H1 (cell line): ENCODE measurements at regions not wholly inside any gene's neighbourhood (a gene's known extent, or its start where the extent isn't known, plus 50 kb on each side); places are given as distances from the start of the nearest gene placed in this dataset.

Experiments used
- CTCF ChIA-PET: fragments of 300-600 bp; sonication (Branson Sonifier 250); formaldehyde crosslinking; loops from one replicate; lab custom pipeline; 2021; ENCODE audit not compliant: partially characterized antibody; lab: Charles Lee
- POLR2A ChIA-PET: fragments of 300-600 bp; sonication (Branson Sonifier 250); formaldehyde crosslinking; loops from one replicate; lab custom pipeline; 2021; ENCODE audit warnings: inconsistent platforms; ENCODE audit not compliant: partially characterized antibody; lab: Charles Lee
- DNase-seq, 2 experiments: peaks; one replicate each; pipeline versions ENCODE4 v3.0.0 to v3.0.0-alpha.2; 2010 to 2022; ENCODE audit warnings: low spot score in 2 of 2, low read depth in 1 of 2, mixed read lengths in 1 of 2
- FAIRE-seq: peaks from 2 replicates; lab custom pipeline; 2011; peaks lifted over from hg19 to GRCh38; lab: Jason Lieb, UNC
- H2AFZ ChIP-seq: 2 replicates; pipeline ENCODE4 v1.8.1; 2012; ENCODE audit warnings: low read length, inconsistent platforms
- H2AK5ac ChIP-seq: 2 replicates; pipeline ENCODE4 v1.6.1; 2013; ENCODE audit warnings: low read depth, low read length
- H2BK120ac ChIP-seq: replicated peaks from 2 replicates; pipeline ENCODE3; 2013; ENCODE audit warnings: low read depth, low read length, inconsistent platforms
- H2BK12ac ChIP-seq: 2 replicates; pipeline ENCODE4 v1.6.1; 2013; ENCODE audit warnings: low read depth, low read length
- H2BK15ac ChIP-seq: 2 replicates; pipeline ENCODE4 v1.6.1; 2013; ENCODE audit warnings: low read length
- H2BK20ac ChIP-seq: 2 replicates; pipeline ENCODE4 v1.6.1; 2013; ENCODE audit warnings: low read length
- H2BK5ac ChIP-seq: 2 replicates; pipeline ENCODE4 v1.6.1; 2013; ENCODE audit warnings: low read depth, low read length
- H3K14ac ChIP-seq: 2 replicates; pipeline ENCODE4 v1.6.1; 2013; ENCODE audit warnings: inconsistent platforms; ENCODE audit not compliant: insufficient read length
- H3K18ac ChIP-seq: 2 replicates; pipeline ENCODE4 v1.6.1; 2013; ENCODE audit warnings: low read length; ENCODE audit errors: extremely low read depth
- H3K23ac ChIP-seq: 2 replicates; pipeline ENCODE4 v1.6.1; 2013; ENCODE audit warnings: inconsistent platforms; ENCODE audit not compliant: insufficient read length
- H3K23me2 ChIP-seq: 2 replicates; pipeline ENCODE4 v1.6.1; 2013; ENCODE audit warnings: low read depth, low read length
- H3K27ac ChIP-seq: 2 replicates; pipeline ENCODE4 v1.6.1; 2011; ENCODE audit warnings: low read depth, low read length, inconsistent platforms
- H3K27me3 ChIP-seq, 4 experiments: replicated peaks in 1 of 4; 1 replicate in 1 of 4; 2 replicates in 3 of 4; pipeline versions ENCODE4 v1.6.1 to v1.8.1; 2011 to 2013; ENCODE audit warnings: low read length in 3 of 4, mild to moderate bottlenecking in 3 of 4, inconsistent platforms in 2 of 4, mixed read lengths in 2 of 4, moderate library complexity in 1 of 4; ENCODE audit not compliant: control insufficient read depth in 3 of 4, insufficient read depth in 3 of 4; ENCODE audit errors: extremely low read depth in 1 of 4
- H3K36me3 ChIP-seq, 4 experiments: 2 replicates each; pipeline versions ENCODE4 v1.6.1 to v1.8.1; 2011 to 2013; ENCODE audit warnings: mild to moderate bottlenecking in 4 of 4, low read length in 3 of 4, moderate library complexity in 2 of 4, control low read depth in 1 of 4, inconsistent platforms in 1 of 4; ENCODE audit not compliant: insufficient read depth in 4 of 4, control insufficient read depth in 2 of 4
- H3K4ac ChIP-seq: replicated peaks from 2 replicates; pipeline ENCODE3; 2013; ENCODE audit warnings: low read length, low read depth, mixed read lengths, inconsistent platforms; ENCODE audit not compliant: insufficient read length
- H3K4me1 ChIP-seq, 4 experiments: replicated peaks in 1 of 4; 1 replicate in 1 of 4; 2 replicates in 3 of 4; pipeline versions ENCODE4 v1.6.1 to v1.8.1; 2011 to 2013; ENCODE audit warnings: low read length in 3 of 4, inconsistent platforms in 2 of 4, mixed read lengths in 1 of 4; ENCODE audit not compliant: insufficient read depth in 4 of 4, control insufficient read depth in 3 of 4
- H3K4me2 ChIP-seq, 2 experiments: 2 replicates each; pipeline versions ENCODE4 v1.6.1 to v1.8.1; 2011 to 2013; ENCODE audit warnings: low read depth in 2 of 2, low read length in 2 of 2, control low read depth in 1 of 2, inconsistent platforms in 1 of 2, mild to moderate bottlenecking in 1 of 2; ENCODE audit not compliant: insufficient read depth in 1 of 2
- H3K4me3 ChIP-seq, 4 experiments: fragments of 200-600, 300-600 bp in 1 of 4; sonication (generic), shearing (Covaris generic), sonication (Bioruptor Twin) in 1 of 4; 2 replicates each; pipeline versions ENCODE4 v1.5.1 to v1.8.1; 2011 to 2016; ENCODE audit warnings: low read length in 4 of 4, low read depth in 3 of 4, control low read depth in 2 of 4, inconsistent platforms in 2 of 4, mild to moderate bottlenecking in 2 of 4, mixed read lengths in 1 of 4, moderate library complexity in 1 of 4; ENCODE audit not compliant: insufficient read depth in 2 of 4; ENCODE audit errors: extremely low read depth in 1 of 4
- H3K56ac ChIP-seq: replicated peaks from 2 replicates; pipeline ENCODE3; 2013; ENCODE audit warnings: low read depth, mild to moderate bottlenecking, mixed read lengths, low read length, inconsistent platforms; ENCODE audit not compliant: insufficient read length
- H3K79me1 ChIP-seq: 2 replicates; pipeline ENCODE4 v1.6.1; 2013; ENCODE audit warnings: low read depth, low read length, control low read depth
- H3K79me2 ChIP-seq, 2 experiments: 2 replicates each; pipeline versions ENCODE4 v1.6.1 to v1.8.1; 2012 to 2013; ENCODE audit warnings: low read length in 2 of 2, mild to moderate bottlenecking in 2 of 2, inconsistent platforms in 1 of 2; ENCODE audit not compliant: insufficient read depth in 2 of 2, control insufficient read depth in 1 of 2
- H3K9ac ChIP-seq, 4 experiments: replicated peaks in 1 of 4; 1 replicate in 1 of 4; 2 replicates in 3 of 4; pipeline versions ENCODE4 v1.6.1 to v1.8.1; 2011 to 2013; ENCODE audit warnings: low read depth in 3 of 4, low read length in 3 of 4, control low read depth in 2 of 4, mild to moderate bottlenecking in 2 of 4, moderate library complexity in 2 of 4, inconsistent platforms in 1 of 4; ENCODE audit errors: extremely low read depth in 1 of 4
- H3K9me3 ChIP-seq, 2 experiments: 2 replicates each; pipeline versions ENCODE4 v1.6.1 to v1.8.1; 2012 to 2013; ENCODE audit warnings: mild to moderate bottlenecking in 2 of 2, moderate library complexity in 2 of 2, control low read depth in 1 of 2, inconsistent platforms in 1 of 2, low read depth in 1 of 2, low read length in 1 of 2, mixed read lengths in 1 of 2; ENCODE audit not compliant: insufficient read depth in 2 of 2
- H4K20me1 ChIP-seq, 2 experiments: replicated peaks in 1 of 2; 2 replicates each; pipeline versions ENCODE3 to v1.8.1; 2011 to 2013; ENCODE audit warnings: inconsistent platforms in 2 of 2, low read length in 2 of 2, mild to moderate bottlenecking in 1 of 2; ENCODE audit not compliant: insufficient read depth in 2 of 2, control insufficient read depth in 1 of 2
- H4K5ac ChIP-seq: 2 replicates; pipeline ENCODE4 v1.6.1; 2013; ENCODE audit warnings: low read length, low read depth, mixed read lengths, inconsistent platforms; ENCODE audit not compliant: insufficient read length
- H4K8ac ChIP-seq: 2 replicates; pipeline ENCODE4 v1.8.0; 2013; ENCODE audit warnings: mild to moderate bottlenecking, moderate library complexity, low read length, inconsistent platforms; ENCODE audit not compliant: insufficient read depth; ENCODE audit errors: extremely low read depth
- H4K91ac ChIP-seq: replicated peaks from 2 replicates; pipeline ENCODE3; 2013; ENCODE audit warnings: low read length, mixed read lengths, inconsistent platforms; ENCODE audit not compliant: insufficient read length
- CTCF ChIP-seq, 3 experiments: IDR thresholded peaks; 1 replicate in 2 of 3; 2 replicates in 1 of 3; pipeline versions ENCODE4 v1.5.1 to v1.6.1; 2011; ENCODE audit warnings: low read length in 3 of 3, mild to moderate bottlenecking in 3 of 3, inconsistent platforms in 2 of 3, low read depth in 1 of 3, moderate library complexity in 1 of 3; ENCODE audit not compliant: insufficient read depth in 1 of 3; ENCODE audit errors: control extremely low read depth in 1 of 3
- EZH2 ChIP-seq: fragments of 200-600 bp; sonication (generic); IDR thresholded peaks from 2 replicates; pipeline ENCODE4 v1.7.1; 2012; ENCODE audit warnings: low read depth, mild to moderate bottlenecking, moderate library complexity, low read length, inconsistent platforms; ENCODE audit not compliant: severe bottlenecking
- KDM5A ChIP-seq: fragments of 200-600 bp; IDR thresholded peaks from 2 replicates; pipeline ENCODE4 v1.7.1; 2012; ENCODE audit warnings: mild to moderate bottlenecking, low read length, inconsistent platforms, mixed read lengths
- MAFK ChIP-seq: IDR thresholded peaks from 2 replicates; pipeline ENCODE4 v1.6.1; 2012; ENCODE audit warnings: low read depth, mild to moderate bottlenecking, improper control_type of control experiment, low read length
- NRF1 ChIP-seq: IDR thresholded peaks from 2 replicates; pipeline ENCODE4 v1.6.1; 2011; ENCODE audit warnings: mild to moderate bottlenecking, low read depth, low read length, improper control_type of control experiment
- POLR2A ChIP-seq, 2 experiments: IDR thresholded peaks; 1 replicate in 1 of 2; 2 replicates in 1 of 2; pipeline ENCODE4 v1.6.1; 2011; ENCODE audit warnings: low read depth in 2 of 2, low read length in 2 of 2, mild to moderate bottlenecking in 2 of 2; ENCODE audit errors: control extremely low read depth in 1 of 2
- RAD21 ChIP-seq, 2 experiments: IDR thresholded peaks in 1 of 2; conservative IDR thresholded peaks in 1 of 2; 2 replicates each; pipeline ENCODE4 v1.6.1; 2011; ENCODE audit warnings: low read depth in 2 of 2, low read length in 2 of 2, improper control_type of control experiment in 1 of 2, inconsistent platforms in 1 of 2, mild to moderate bottlenecking in 1 of 2, moderate library complexity in 1 of 2
- RBBP5 ChIP-seq: IDR thresholded peaks from 2 replicates; pipeline ENCODE4 v1.7.1; 2012; ENCODE audit warnings: low read depth, mild to moderate bottlenecking, inconsistent platforms, low read length, moderate library complexity, borderline replicate concordance
- SP1 ChIP-seq: IDR thresholded peaks from 2 replicates; pipeline ENCODE4 v1.6.1; 2011; ENCODE audit warnings: low read depth, low read length
- SP2 ChIP-seq: IDR thresholded peaks from 2 replicates; pipeline ENCODE4 v1.6.1; 2012; ENCODE audit warnings: mild to moderate bottlenecking, low read length, inconsistent platforms
- SP4 ChIP-seq: IDR thresholded peaks from 2 replicates; pipeline ENCODE4 v1.6.1; 2012; ENCODE audit warnings: low read length, inconsistent platforms
- ZNF274 ChIP-seq: IDR thresholded peaks from 2 replicates; pipeline ENCODE4 v1.7.0; 2012; ENCODE audit warnings: low read length, borderline replicate concordance; ENCODE audit errors: extremely low read depth
- WGBS, 2 experiments: shearing (Covaris generic) in 1 of 2; methylation state at CpG; one replicate each; pipeline versions ENCODE4 v1.1.6 to v1.1.7; 2013 to 2015; ENCODE audit warnings: low lambda C conversion rate in 2 of 2, mixed read lengths in 2 of 2, inconsistent platforms in 1 of 2, low coverage in 1 of 2, missing lambda C conversion rate in 1 of 2; ENCODE audit not compliant: insufficient replicate concordance in 2 of 2, insufficient coverage in 1 of 2, insufficient read length in 1 of 2; ENCODE audit errors: extremely low coverage in 1 of 2, missing lambda C conversion rate in 1 of 2; 5-methylcytosine and 5-hydroxymethylcytosine counted together

- H4K5ac ChIP-seq: no peak overlapping the region
- no peak overlapping the region for H3K4ac ChIP-seq
- no peaks in the 10 kb centered on the region for H3K4me1 ChIP-seq
- no peak overlapping the region for H4K8ac ChIP-seq
- no peak overlapping the region for H3K56ac ChIP-seq
- no peaks in the 10 kb centered on the region for H3K9me3 ChIP-seq
- no peak overlapping the region for H3K23ac ChIP-seq
- CTCF ChIA-PET: interaction anchor here (0.8 kb wide), 1 partner anchor 102 kb away, joined by 4 read pairs; no protein-coding TSS in a partner anchor
- H2AK5ac ChIP-seq: no peak overlapping the region
- H3K23me2 ChIP-seq: no peaks in the 10 kb centered on the region
- no peak overlapping the region for H4K91ac ChIP-seq
- H3K79me2 ChIP-seq: no peaks in the 10 kb centered on the region
- H2AFZ ChIP-seq: no peak overlapping the region
- H2BK15ac ChIP-seq: no peak overlapping the region; the same call in 1 of the 2 replicates
- H3K18ac ChIP-seq: no peak overlapping the region
- 81% methylated on average over 3 of the region's 3 CpGs; no CpG with 5 or more reads in 1 of the 2 experiments for WGBS, 2 experiments
- no peaks in the 10 kb centered on the region for H4K20me1 ChIP-seq
- H3K4me3 ChIP-seq: no peak overlapping the region
- H3K79me1 ChIP-seq: no peaks in the 10 kb centered on the region
- no peak overlapping the region for H3K9ac ChIP-seq
- H3K4me2 ChIP-seq: no peak overlapping the region
- no peak overlapping the region for H3K14ac ChIP-seq
- TF ChIP-seq RAD21 (IDR thresholded peaks at IDR 0.05 in 1 of 2, conservative IDR thresholded peaks at IDR 0.05 in 1 of 2; ENCODE audit: low read depth in 2 of 2, low read length in 2 of 2) (no peak), SP2 (no peak), SP1 (no peak), POLR2A (IDR thresholded peaks at IDR 0.05; ENCODE audit: control extremely low read depth in 1 of 2, low read depth in 2 of 2, low read length in 2 of 2) (no peak), CTCF (IDR thresholded peaks at IDR 0.05; ENCODE audit: control extremely low read depth in 1 of 3, insufficient read depth in 1 of 3, low read depth in 1 of 3, low read length in 3 of 3) (no peak), EZH2 (no peak), KDM5A (no peak), NRF1 (no peak), RBBP5 (no peak), ZNF274 (no peak), SP4 (no peak), MAFK (no peak)
- TF ChIP-seq, all 59 proteins: peak for 0
- Histone ChIP-seq H3K36me3 (no peaks in the 10 kb centered on the region), H3K27ac (no peak overlapping the region), H2BK120ac (no peak overlapping the region), H2BK5ac (no peak overlapping the region), H2BK20ac (no peak overlapping the region), H3K27me3 (no peaks in the 10 kb centered on the region), H2BK12ac (no peak overlapping the region)
- FAIRE-seq: no peak
- no peak for DNase-seq
- POLR2A ChIA-PET: no interaction called here
Observed at GRCh38 chr3:11948331-11948730, 55.9 kb upstream of the SYN2 start.
